H1 (cell line): ENCODE measurements at regions not wholly inside any gene's neighbourhood (a gene's known extent, or its start where the extent isn't known, plus 50 kb on each side); places are given as distances from the start of the nearest gene placed in this dataset.

ENCODE experiments used
- CTCF ChIA-PET: fragments of 300-600 bp; sonication (Branson Sonifier 250); formaldehyde crosslinking; loops from one replicate; lab custom pipeline; 2021; ENCODE audit not compliant: partially characterized antibody; lab: Charles Lee
- POLR2A ChIA-PET: fragments of 300-600 bp; sonication (Branson Sonifier 250); formaldehyde crosslinking; loops from one replicate; lab custom pipeline; 2021; ENCODE audit warnings: inconsistent platforms; ENCODE audit not compliant: partially characterized antibody; lab: Charles Lee
- DNase-seq, 2 experiments: peaks; one replicate each; pipeline versions ENCODE4 v3.0.0 to v3.0.0-alpha.2; 2010 to 2022; ENCODE audit warnings: low spot score in 2 of 2, low read depth in 1 of 2, mixed read lengths in 1 of 2
- FAIRE-seq: peaks from 2 replicates; lab custom pipeline; 2011; peaks lifted over from hg19 to GRCh38; lab: Jason Lieb, UNC
- H2AFZ ChIP-seq: 2 replicates; pipeline ENCODE4 v1.8.1; 2012; ENCODE audit warnings: low read length, inconsistent platforms
- H2AK5ac ChIP-seq: 2 replicates; pipeline ENCODE4 v1.6.1; 2013; ENCODE audit warnings: low read depth, low read length
- H2BK120ac ChIP-seq: replicated peaks from 2 replicates; pipeline ENCODE3; 2013; ENCODE audit warnings: low read depth, low read length, inconsistent platforms
- H2BK12ac ChIP-seq: 2 replicates; pipeline ENCODE4 v1.6.1; 2013; ENCODE audit warnings: low read depth, low read length
- H2BK15ac ChIP-seq: 2 replicates; pipeline ENCODE4 v1.6.1; 2013; ENCODE audit warnings: low read length
- H2BK20ac ChIP-seq: 2 replicates; pipeline ENCODE4 v1.6.1; 2013; ENCODE audit warnings: low read length
- H2BK5ac ChIP-seq: 2 replicates; pipeline ENCODE4 v1.6.1; 2013; ENCODE audit warnings: low read depth, low read length
- H3K14ac ChIP-seq: 2 replicates; pipeline ENCODE4 v1.6.1; 2013; ENCODE audit warnings: inconsistent platforms; ENCODE audit not compliant: insufficient read length
- H3K18ac ChIP-seq: 2 replicates; pipeline ENCODE4 v1.6.1; 2013; ENCODE audit warnings: low read length; ENCODE audit errors: extremely low read depth
- H3K23ac ChIP-seq: 2 replicates; pipeline ENCODE4 v1.6.1; 2013; ENCODE audit warnings: inconsistent platforms; ENCODE audit not compliant: insufficient read length
- H3K23me2 ChIP-seq: 2 replicates; pipeline ENCODE4 v1.6.1; 2013; ENCODE audit warnings: low read depth, low read length
- H3K27ac ChIP-seq: 2 replicates; pipeline ENCODE4 v1.6.1; 2011; ENCODE audit warnings: low read depth, low read length, inconsistent platforms
- H3K27me3 ChIP-seq, 4 experiments: replicated peaks in 1 of 4; 1 replicate in 1 of 4; 2 replicates in 3 of 4; pipeline versions ENCODE4 v1.6.1 to v1.8.1; 2011 to 2013; ENCODE audit warnings: low read length in 3 of 4, mild to moderate bottlenecking in 3 of 4, inconsistent platforms in 2 of 4, mixed read lengths in 2 of 4, moderate library complexity in 1 of 4; ENCODE audit not compliant: control insufficient read depth in 3 of 4, insufficient read depth in 3 of 4; ENCODE audit errors: extremely low read depth in 1 of 4
- H3K36me3 ChIP-seq, 4 experiments: 2 replicates each; pipeline versions ENCODE4 v1.6.1 to v1.8.1; 2011 to 2013; ENCODE audit warnings: mild to moderate bottlenecking in 4 of 4, low read length in 3 of 4, moderate library complexity in 2 of 4, control low read depth in 1 of 4, inconsistent platforms in 1 of 4; ENCODE audit not compliant: insufficient read depth in 4 of 4, control insufficient read depth in 2 of 4
- H3K4ac ChIP-seq: replicated peaks from 2 replicates; pipeline ENCODE3; 2013; ENCODE audit warnings: low read length, low read depth, mixed read lengths, inconsistent platforms; ENCODE audit not compliant: insufficient read length
- H3K4me1 ChIP-seq, 4 experiments: replicated peaks in 1 of 4; 1 replicate in 1 of 4; 2 replicates in 3 of 4; pipeline versions ENCODE4 v1.6.1 to v1.8.1; 2011 to 2013; ENCODE audit warnings: low read length in 3 of 4, inconsistent platforms in 2 of 4, mixed read lengths in 1 of 4; ENCODE audit not compliant: insufficient read depth in 4 of 4, control insufficient read depth in 3 of 4
- H3K4me2 ChIP-seq, 2 experiments: 2 replicates each; pipeline versions ENCODE4 v1.6.1 to v1.8.1; 2011 to 2013; ENCODE audit warnings: low read depth in 2 of 2, low read length in 2 of 2, control low read depth in 1 of 2, inconsistent platforms in 1 of 2, mild to moderate bottlenecking in 1 of 2; ENCODE audit not compliant: insufficient read depth in 1 of 2
- H3K4me3 ChIP-seq, 4 experiments: fragments of 200-600, 300-600 bp in 1 of 4; sonication (generic), shearing (Covaris generic), sonication (Bioruptor Twin) in 1 of 4; 2 replicates each; pipeline versions ENCODE4 v1.5.1 to v1.8.1; 2011 to 2016; ENCODE audit warnings: low read length in 4 of 4, low read depth in 3 of 4, control low read depth in 2 of 4, inconsistent platforms in 2 of 4, mild to moderate bottlenecking in 2 of 4, mixed read lengths in 1 of 4, moderate library complexity in 1 of 4; ENCODE audit not compliant: insufficient read depth in 2 of 4; ENCODE audit errors: extremely low read depth in 1 of 4
- H3K56ac ChIP-seq: replicated peaks from 2 replicates; pipeline ENCODE3; 2013; ENCODE audit warnings: low read depth, mild to moderate bottlenecking, mixed read lengths, low read length, inconsistent platforms; ENCODE audit not compliant: insufficient read length
- H3K79me1 ChIP-seq: 2 replicates; pipeline ENCODE4 v1.6.1; 2013; ENCODE audit warnings: low read depth, low read length, control low read depth
- H3K79me2 ChIP-seq, 2 experiments: 2 replicates each; pipeline versions ENCODE4 v1.6.1 to v1.8.1; 2012 to 2013; ENCODE audit warnings: low read length in 2 of 2, mild to moderate bottlenecking in 2 of 2, inconsistent platforms in 1 of 2; ENCODE audit not compliant: insufficient read depth in 2 of 2, control insufficient read depth in 1 of 2
- H3K9ac ChIP-seq, 4 experiments: replicated peaks in 1 of 4; 1 replicate in 1 of 4; 2 replicates in 3 of 4; pipeline versions ENCODE4 v1.6.1 to v1.8.1; 2011 to 2013; ENCODE audit warnings: low read depth in 3 of 4, low read length in 3 of 4, control low read depth in 2 of 4, mild to moderate bottlenecking in 2 of 4, moderate library complexity in 2 of 4, inconsistent platforms in 1 of 4; ENCODE audit errors: extremely low read depth in 1 of 4
- H3K9me3 ChIP-seq, 2 experiments: 2 replicates each; pipeline versions ENCODE4 v1.6.1 to v1.8.1; 2012 to 2013; ENCODE audit warnings: mild to moderate bottlenecking in 2 of 2, moderate library complexity in 2 of 2, control low read depth in 1 of 2, inconsistent platforms in 1 of 2, low read depth in 1 of 2, low read length in 1 of 2, mixed read lengths in 1 of 2; ENCODE audit not compliant: insufficient read depth in 2 of 2
- H4K20me1 ChIP-seq, 2 experiments: replicated peaks in 1 of 2; 2 replicates each; pipeline versions ENCODE3 to v1.8.1; 2011 to 2013; ENCODE audit warnings: inconsistent platforms in 2 of 2, low read length in 2 of 2, mild to moderate bottlenecking in 1 of 2; ENCODE audit not compliant: insufficient read depth in 2 of 2, control insufficient read depth in 1 of 2
- H4K5ac ChIP-seq: 2 replicates; pipeline ENCODE4 v1.6.1; 2013; ENCODE audit warnings: low read length, low read depth, mixed read lengths, inconsistent platforms; ENCODE audit not compliant: insufficient read length
- H4K8ac ChIP-seq: 2 replicates; pipeline ENCODE4 v1.8.0; 2013; ENCODE audit warnings: mild to moderate bottlenecking, moderate library complexity, low read length, inconsistent platforms; ENCODE audit not compliant: insufficient read depth; ENCODE audit errors: extremely low read depth
- H4K91ac ChIP-seq: replicated peaks from 2 replicates; pipeline ENCODE3; 2013; ENCODE audit warnings: low read length, mixed read lengths, inconsistent platforms; ENCODE audit not compliant: insufficient read length
- KDM1A ChIP-seq: fragments of 200-600, 300-600 bp; sonication (generic); IDR thresholded peaks from 2 replicates; pipeline ENCODE4 v1.7.1; 2016; ENCODE audit warnings: mild to moderate bottlenecking, low read length, borderline replicate concordance
- WGBS, 2 experiments: shearing (Covaris generic) in 1 of 2; methylation state at CpG; one replicate each; pipeline versions ENCODE4 v1.1.6 to v1.1.7; 2013 to 2015; ENCODE audit warnings: low lambda C conversion rate in 2 of 2, mixed read lengths in 2 of 2, inconsistent platforms in 1 of 2, low coverage in 1 of 2, missing lambda C conversion rate in 1 of 2; ENCODE audit not compliant: insufficient replicate concordance in 2 of 2, insufficient coverage in 1 of 2, insufficient read length in 1 of 2; ENCODE audit errors: extremely low coverage in 1 of 2, missing lambda C conversion rate in 1 of 2; 5-methylcytosine and 5-hydroxymethylcytosine counted together

DNA sequence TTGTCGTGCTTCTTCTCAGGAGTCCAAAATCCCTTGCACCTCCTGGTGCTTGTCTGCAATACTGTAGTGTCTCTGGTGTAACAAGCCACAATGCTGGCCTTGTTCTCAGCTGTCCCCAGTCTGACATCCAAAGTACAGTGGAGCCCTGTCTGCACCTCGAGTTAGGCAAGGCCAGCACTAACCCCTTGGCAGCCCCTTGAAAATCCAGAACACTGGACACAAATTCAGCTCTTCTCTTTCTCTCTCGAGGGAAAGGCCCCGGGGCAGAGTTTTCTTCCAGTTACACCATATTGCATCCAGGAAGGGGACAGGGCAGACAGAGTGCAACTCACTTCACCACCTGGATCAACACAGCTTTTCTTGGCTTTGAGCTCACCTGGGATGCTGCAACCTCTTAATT lies 91.3 kb upstream of the ATP10A start:
- Histone ChIP-seq H3K79me2 (no peaks in the 10 kb centered on the region), H2BK15ac (no peak overlapping the region), H2BK120ac (no peak overlapping the region), H3K18ac (no peak overlapping the region), H3K4me3 (no peak overlapping the region), H3K14ac (no peak overlapping the region), H3K27me3 (no peaks in the 10 kb centered on the region), H4K8ac (no peak overlapping the region), H2BK12ac (no peak overlapping the region), H3K56ac (no peak overlapping the region), H3K4ac (no peak overlapping the region), H3K9me3 (no peaks in the 10 kb centered on the region), H4K5ac (no peak overlapping the region), H3K4me2 (no peak overlapping the region), H3K79me1 (no peaks in the 10 kb centered on the region), H2AK5ac (no peak overlapping the region), H3K23ac (no peak overlapping the region), H2BK5ac (no peak overlapping the region), H3K4me1 (no peaks in the 10 kb centered on the region), H3K23me2 (peaks cover 7% of the 10 kb centered on the region), H2BK20ac (no peak overlapping the region), H4K20me1 (peaks cover 0 to 7% of the 10 kb centered on the region in 2 experiments), H3K9ac (no peak overlapping the region), H3K36me3 (no peaks in the 10 kb centered on the region), H3K27ac (no peak overlapping the region), H4K91ac (no peak overlapping the region), H2AFZ (no peak overlapping the region)
- DNase-seq (no peak), FAIRE-seq (no peak)
- ChIA-PET POLR2A (no interaction called here), CTCF (interaction anchor here (0.8 to 1.3 kb wide), 2 partner anchors 9 to 11 kb away, joined by 3 read pairs; no protein-coding TSS in a partner anchor)
- 69% methylated on average over 4 of the region's 4 CpGs; no CpG with 5 or more reads in 1 of the 2 experiments for WGBS, 2 experiments
- no peak for TF ChIP-seq KDM1A
